ENCODE measurements at regions not wholly inside any gene's neighbourhood (a gene's known extent, or its start where the extent isn't known, plus 50 kb on each side); places are given as distances from the start of the nearest gene placed in this dataset.

GRCh38 chr2:146489386-146489785 is 1355.4 kb upstream of the ACVR2A start:
- Mint-ChIP-seq H3K36me3 (ENCODE audit: insufficient read depth in 1 of 3, low read depth in 3 of 3) (peaks cover 12 to 14% (median 13%) of the 10 kb centered on the region in 3 experiments), H3K27ac (no peak overlapping the region), H3K4me1 (no peaks in the 10 kb centered on the region), H3K27me3 (ENCODE audit: low read depth) (no peaks in the 10 kb centered on the region), H3K4me3 (no peak overlapping the region), H3K9me3 (peaks cover 11 to 16% of the 10 kb centered on the region in 2 experiments)
- no peak overlapping the region for H3K14ac ChIP-seq (ENCODE audit: insufficient read depth, low read length)
- H3K23ac ChIP-seq (ENCODE audit: insufficient read length, low read depth, low read length), result no peak overlapping the region
- H3K79me1 ChIP-seq (ENCODE audit: insufficient read depth, low read depth, low read length, poor library complexity, severe bottlenecking), result no peaks in the 10 kb centered on the region
- no peak overlapping the region for H2BK15ac ChIP-seq (ENCODE audit: low read depth, low read length)
- no peak overlapping the region for H2AK5ac ChIP-seq (ENCODE audit: insufficient read length, low read length)
- no peak overlapping the region for H4K8ac ChIP-seq (replicated peaks; ENCODE audit: insufficient read length, low read depth, low read length)
- H3K9ac ChIP-seq (ENCODE audit: extremely low read depth, insufficient read length, low read length), result no peak overlapping the region
- H2BK5ac ChIP-seq (ENCODE audit: insufficient read length, low read length), result no peak overlapping the region
- H4K91ac ChIP-seq (ENCODE audit: insufficient read length, low read depth, low read length), result no peak overlapping the region
- H3K4me1 ChIP-seq (ENCODE audit: insufficient read depth, low read length), result no peaks in the 10 kb centered on the region
- no peak overlapping the region for H4K5ac ChIP-seq (ENCODE audit: insufficient read length, low read depth, low read length)
- H2BK20ac ChIP-seq (ENCODE audit: low read depth, low read length, poor library complexity, severe bottlenecking), result no peak overlapping the region
- no peak for DNase-seq
- H3K79me2 ChIP-seq (ENCODE audit: insufficient read depth, low read length), result no peaks in the 10 kb centered on the region
- no peak overlapping the region for H3K18ac ChIP-seq (ENCODE audit: insufficient read length, low read depth, low read length)
- H3T11ph ChIP-seq (ENCODE audit: low read length), result no peak overlapping the region
- H3K27me3 ChIP-seq (ENCODE audit: insufficient read depth, low read length), result no peaks in the 10 kb centered on the region
- H3K4ac ChIP-seq (ENCODE audit: low read depth, low read length), result no peak overlapping the region
- H2BK120ac ChIP-seq (ENCODE audit: low read depth, low read length, poor library complexity, severe bottlenecking), result no peak overlapping the region
- H4K20me1 ChIP-seq (ENCODE audit: control insufficient read depth, insufficient read depth, insufficient read length), result no peaks in the 10 kb centered on the region
- no peaks in the 10 kb centered on the region for H3K9me3 ChIP-seq (ENCODE audit: control insufficient read depth, low read depth, low read length)
- no peak for TF ChIP-seq CTCF (conservative IDR thresholded peaks at IDR 0.05)
- H2AFZ ChIP-seq (ENCODE audit: low read length), result no peak overlapping the region
- H3K23me2 ChIP-seq (ENCODE audit: insufficient read length, low read depth, low read length, poor library complexity, severe bottlenecking), result no peaks in the 10 kb centered on the region
- H3K27ac ChIP-seq (ENCODE audit: insufficient read length, low read depth, low read length), result no peak overlapping the region
- no CpG with 5 or more reads among the region's 1 CpG for WGBS (ENCODE audit: extremely low coverage, insufficient read length, low lambda C conversion rate)
- H2BK12ac ChIP-seq (ENCODE audit: insufficient read length, low read depth, low read length), result no peak overlapping the region
- H3K4me2 ChIP-seq (ENCODE audit: insufficient read depth, insufficient read length, low read length), result no peak overlapping the region
- H3K56ac ChIP-seq (ENCODE audit: insufficient read length, low read depth, low read length), result no peak overlapping the region
